Middle frontal gyrus (tissue), 1 donor: ENCODE measurements at regions not wholly inside any gene's neighbourhood (a gene's known extent, or its start where the extent isn't known, plus 50 kb on each side); places are given as distances from the start of the nearest gene placed in this dataset.
"Not testable (repeated sequence)": the region's sequence is repeated elsewhere in the genome, so short reads cannot be mapped to it uniquely, and the experiment has no call there.

Experiments
- DNase-seq: peaks from one replicate; pipeline ENCODE4 v3.0.0-alpha.2; 2015; ENCODE audit warnings: low spot score; ENCODE audit errors: extremely low spot score

GRCh38 chr20:57774951-57775350 is 65.1 kb upstream of the PMEPA1 start:
- no peak for DNase-seq

DNA sequence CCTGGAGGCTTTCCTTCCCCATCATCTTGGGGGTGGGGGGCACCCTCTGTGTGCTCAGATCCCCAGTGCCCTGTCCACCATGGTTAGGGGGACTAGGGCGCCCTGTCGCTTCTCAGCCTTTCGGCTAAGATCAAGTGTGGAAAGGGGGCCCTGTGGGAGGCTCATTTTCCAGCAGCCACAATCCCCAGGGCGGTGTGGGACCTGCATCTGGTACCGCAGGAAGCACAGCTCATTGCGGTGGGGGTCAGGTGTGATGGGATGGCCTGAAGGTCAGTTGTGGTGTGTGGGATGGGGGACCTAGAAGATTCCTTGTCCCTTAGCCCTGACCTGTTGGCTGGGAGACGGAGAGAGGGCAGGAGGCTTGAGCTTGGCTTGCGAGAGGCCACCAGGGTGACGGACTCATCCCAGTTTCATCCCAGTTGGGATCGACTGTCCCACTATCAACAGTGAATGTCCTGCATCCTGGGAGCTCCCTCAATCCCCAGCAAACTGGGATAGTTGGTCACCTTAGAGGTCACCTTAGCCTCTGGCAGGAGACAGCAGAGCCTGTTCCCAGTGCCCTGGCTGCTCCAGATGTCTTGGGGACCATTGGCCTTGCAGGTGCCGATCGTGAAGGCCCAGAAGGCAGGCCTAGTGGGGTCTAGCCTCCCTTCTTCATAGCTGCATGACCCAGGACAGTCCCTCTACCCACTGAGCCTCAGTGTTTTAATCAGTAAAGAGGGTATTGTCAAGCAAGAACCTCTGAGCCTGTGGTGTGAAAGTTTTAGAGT is 64.5 kb upstream of the PMEPA1 start:
- no peak for DNase-seq

DNA sequence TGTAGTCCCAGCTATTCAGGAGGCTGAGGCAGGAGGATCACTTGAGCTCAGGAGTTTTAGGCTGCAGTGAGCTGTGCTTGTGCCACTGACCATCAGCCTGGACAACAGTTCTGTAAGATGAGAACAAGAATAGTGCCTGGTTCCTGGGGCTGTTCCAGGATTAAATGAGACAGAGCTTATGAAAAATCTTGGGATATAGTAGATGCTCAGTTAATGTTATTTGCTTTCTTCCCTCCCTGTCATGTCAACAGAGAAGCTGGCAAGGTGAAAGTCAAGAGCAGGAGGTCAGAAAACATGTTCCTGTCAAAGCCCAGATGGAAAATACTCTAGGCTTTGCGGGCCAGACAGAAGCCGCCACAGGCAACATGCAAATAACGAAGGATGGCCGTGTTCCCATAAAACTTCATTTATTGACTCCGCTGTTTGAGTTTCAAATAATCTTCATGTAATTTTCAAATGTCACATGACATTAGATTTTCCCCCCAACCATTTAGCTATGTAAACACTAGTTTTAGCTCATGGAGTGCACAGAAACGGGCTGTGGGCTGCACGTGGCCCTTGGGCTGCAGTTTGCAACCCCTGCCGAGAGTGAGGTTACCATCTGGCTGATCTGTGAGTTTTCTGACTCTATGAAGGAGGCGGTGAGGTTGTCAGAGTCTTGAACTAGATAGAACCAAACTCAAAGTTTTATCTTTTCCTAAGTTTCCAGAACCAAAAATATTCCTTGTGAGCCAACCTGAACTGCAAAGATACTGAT is 63.4 kb upstream of the PMEPA1 start:
- DNase-seq, result no peak

DNA sequence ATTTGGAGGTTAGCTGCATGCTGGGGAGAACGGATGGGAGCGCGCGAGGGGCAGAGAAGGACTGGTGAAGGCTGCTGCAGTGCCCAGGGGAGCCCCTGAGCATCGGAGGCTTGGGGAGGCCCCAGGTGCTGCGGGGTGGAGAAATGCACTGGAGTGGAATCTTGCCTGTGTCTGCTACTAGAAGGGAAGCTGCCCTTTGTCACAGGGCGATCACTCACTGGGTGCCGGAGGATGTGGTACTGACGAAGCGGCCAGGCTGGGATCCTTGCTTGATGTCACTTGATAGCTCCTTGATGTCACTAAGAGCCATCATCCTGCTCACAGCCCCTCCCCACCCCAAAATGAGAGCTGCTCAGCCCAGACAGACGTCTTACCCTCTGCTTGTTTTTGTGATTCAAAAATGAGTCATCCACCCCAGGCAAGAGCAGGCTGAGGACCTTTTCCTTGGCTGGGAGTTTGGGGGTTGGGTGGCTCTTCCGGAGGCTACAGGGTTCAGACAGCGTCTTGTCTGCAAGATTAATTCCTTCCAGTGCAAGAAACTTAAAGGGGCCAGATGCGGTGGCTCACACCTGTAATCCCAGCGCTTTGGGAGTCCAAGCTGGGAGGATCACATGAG is 62.6 kb upstream of the PMEPA1 start:
- DNase-seq, result no peak

DNA sequence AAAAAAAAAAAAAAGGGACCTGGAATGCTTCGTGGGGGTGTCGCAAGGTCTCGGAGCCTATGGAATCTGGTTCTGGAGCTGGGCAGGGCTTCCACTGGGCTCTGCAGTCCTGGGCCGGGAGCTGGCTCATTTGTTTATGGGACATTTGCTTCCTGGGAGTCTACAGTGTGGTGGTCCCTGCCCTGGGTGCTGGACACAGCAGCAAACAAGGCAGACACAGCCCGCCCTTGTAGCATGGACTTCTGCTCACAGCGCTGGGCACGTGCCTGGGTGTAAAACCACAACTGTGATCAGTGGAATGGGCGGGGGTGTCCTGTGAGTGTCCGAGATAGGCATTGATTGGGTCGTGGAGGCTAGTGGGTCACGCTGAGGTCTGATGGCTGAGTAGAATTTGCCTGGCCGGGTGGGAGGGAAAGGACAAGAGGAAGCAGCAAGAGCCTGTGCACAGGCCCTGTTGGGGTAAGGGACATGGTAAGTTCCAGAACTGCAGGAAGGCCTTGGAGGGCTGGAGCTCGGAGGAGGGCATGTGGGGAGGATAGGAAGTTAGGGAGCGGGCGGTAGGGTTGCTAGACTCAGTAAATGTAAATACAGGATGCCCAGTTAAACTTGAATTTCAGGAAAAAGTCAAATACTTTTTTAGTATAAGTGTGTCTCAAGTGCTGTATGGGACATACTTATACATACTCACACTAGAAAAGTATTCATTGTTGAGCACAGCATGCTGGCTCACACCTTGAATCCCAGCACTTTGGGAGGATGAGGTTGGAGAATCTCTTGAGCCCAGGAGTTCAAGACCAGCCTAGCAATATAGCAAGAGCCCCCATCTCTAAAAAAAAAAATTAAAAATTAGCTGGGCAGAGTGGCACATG is 61.3 kb upstream of the PMEPA1 start:
- DNase-seq, result no peak

DNA sequence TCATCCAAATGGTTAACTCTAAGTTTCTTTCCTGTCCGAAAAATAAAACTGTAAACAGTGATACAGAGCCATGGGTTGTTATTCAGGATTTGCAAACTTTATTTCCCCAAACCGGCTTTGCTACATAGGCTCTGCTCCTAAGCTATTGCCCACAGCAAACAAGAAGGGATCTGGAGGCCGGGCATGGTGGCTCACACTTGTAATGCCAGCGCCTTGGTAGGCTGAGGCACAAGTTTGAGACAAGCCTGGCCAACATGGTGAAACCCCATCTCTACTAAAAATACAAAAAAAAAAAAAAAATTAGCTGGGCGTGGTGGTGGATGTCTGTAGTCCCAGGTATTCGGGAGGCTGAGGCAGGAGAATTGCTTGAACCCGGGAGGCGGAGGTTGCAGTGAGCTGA is 60.6 kb upstream of the PMEPA1 start:
- DNase-seq, result not testable (repeated sequence)

GRCh38 chr20:57769756-57770155 is 59.9 kb upstream of the PMEPA1 start:
- no peak for DNase-seq

DNA sequence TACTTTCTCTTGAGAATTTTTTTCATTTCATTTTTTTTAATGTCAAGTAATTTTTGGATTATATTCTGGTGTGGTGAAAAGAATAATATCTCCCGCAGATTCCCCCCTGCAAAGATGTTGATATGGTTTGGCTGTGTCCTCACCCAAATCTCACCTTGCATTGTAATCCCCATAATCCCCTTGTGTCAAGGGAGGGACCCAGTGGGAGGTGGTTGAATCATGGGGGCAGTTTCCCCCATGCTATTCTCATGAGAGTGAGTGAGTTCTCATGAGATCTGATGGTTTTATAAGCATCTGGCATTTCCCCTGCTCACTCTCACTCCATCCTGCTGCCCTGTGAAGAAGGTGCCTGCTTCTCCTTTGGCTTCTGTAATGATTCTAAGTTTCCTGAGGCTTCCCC is 58.7 kb upstream of the PMEPA1 start:
- DNase-seq, result no peak

- no peak for DNase-seq
These were observed 57.6 kb upstream of the PMEPA1 start for GRCh38 chr20:57767441-57767840.

DNA sequence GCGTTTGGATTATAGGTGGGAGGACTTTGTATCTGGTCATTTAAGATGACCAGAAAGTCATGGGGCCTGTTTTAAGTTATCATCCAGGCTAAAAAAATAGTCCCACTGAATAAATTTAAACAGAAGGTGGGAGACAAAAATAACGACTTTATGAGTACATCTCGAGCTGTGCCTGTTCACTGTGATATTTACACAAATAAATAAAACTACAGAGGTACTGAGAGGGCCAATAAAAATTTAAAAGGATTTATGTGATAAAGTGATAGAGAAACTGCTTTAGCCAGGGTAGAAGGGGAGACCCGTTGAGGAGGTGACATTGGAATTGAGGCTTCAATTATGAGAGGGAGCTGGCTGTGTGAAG is 53.4 kb upstream of the PMEPA1 start:
- DNase-seq, result no peak

GRCh38 chr20:57762531-57763234 is 52.9 kb upstream of the PMEPA1 start:
- DNase-seq, result no peak

GRCh38 chr20:57761413-57761734 is 51.6 kb upstream of the PMEPA1 start:
- DNase-seq, result no peak

GRCh38 chr20:57760698-57761412 is 51.0 kb upstream of the PMEPA1 start:
- no peak for DNase-seq

GRCh38 chr20:57759724-57760123 is 49.9 kb upstream of the PMEPA1 start:
- DNase-seq, result no peak
